ENCODE measurements at regions not wholly inside any gene's neighbourhood (a gene's known extent, or its start where the extent isn't known, plus 50 kb on each side); places are given as distances from the start of the nearest gene placed in this dataset.
"Not testable (repeated sequence)": the region's sequence is repeated elsewhere in the genome, so short reads cannot be mapped to it uniquely, and the experiment has no call there.

DNA sequence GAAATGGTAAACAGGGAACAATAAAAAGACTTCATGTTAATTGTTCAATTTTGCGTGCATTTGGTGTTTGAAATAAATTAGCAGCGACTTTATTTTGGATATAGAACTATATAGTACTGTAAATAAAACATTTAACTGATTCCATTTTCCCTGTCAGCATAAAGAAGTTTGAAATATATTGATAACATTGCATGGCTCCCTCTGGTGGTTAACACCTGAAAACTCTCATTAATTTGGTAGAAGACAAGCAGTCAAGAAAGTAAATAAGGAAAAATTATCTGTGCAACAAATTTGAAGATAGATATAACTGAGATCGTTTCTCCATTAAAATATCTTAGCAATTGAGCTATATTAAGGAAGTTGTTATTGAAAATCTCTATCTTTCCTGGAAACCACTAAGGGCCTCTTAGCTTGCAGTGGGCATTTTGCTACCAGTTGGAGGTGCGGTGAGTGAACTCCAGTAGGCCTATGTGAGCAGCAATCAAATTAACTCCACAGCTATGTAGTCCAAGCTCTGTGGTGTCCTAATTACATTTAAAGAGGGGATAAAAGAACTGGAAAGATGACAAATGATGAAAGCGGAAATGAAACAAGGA lies 435.7 kb upstream of the FKBP1C start:
- Mint-ChIP-seq H3K9me3 (ENCODE audit: unreplicated experiment) (no peaks in the 10 kb centered on the region), H3K36me3 (ENCODE audit: low read depth, unreplicated experiment) (no peaks in the 10 kb centered on the region), H3K4me3 (ENCODE audit: unreplicated experiment) (no peak overlapping the region), H3K27me3 (ENCODE audit: unreplicated experiment) (no peaks in the 10 kb centered on the region), H3K27ac (ENCODE audit: unreplicated experiment) (no peak overlapping the region), H3K4me1 (ENCODE audit: unreplicated experiment) (no peaks in the 10 kb centered on the region)
- DNase-seq (ENCODE audit: low spot score): no peak
- TF ChIP-seq, protein P1, sequence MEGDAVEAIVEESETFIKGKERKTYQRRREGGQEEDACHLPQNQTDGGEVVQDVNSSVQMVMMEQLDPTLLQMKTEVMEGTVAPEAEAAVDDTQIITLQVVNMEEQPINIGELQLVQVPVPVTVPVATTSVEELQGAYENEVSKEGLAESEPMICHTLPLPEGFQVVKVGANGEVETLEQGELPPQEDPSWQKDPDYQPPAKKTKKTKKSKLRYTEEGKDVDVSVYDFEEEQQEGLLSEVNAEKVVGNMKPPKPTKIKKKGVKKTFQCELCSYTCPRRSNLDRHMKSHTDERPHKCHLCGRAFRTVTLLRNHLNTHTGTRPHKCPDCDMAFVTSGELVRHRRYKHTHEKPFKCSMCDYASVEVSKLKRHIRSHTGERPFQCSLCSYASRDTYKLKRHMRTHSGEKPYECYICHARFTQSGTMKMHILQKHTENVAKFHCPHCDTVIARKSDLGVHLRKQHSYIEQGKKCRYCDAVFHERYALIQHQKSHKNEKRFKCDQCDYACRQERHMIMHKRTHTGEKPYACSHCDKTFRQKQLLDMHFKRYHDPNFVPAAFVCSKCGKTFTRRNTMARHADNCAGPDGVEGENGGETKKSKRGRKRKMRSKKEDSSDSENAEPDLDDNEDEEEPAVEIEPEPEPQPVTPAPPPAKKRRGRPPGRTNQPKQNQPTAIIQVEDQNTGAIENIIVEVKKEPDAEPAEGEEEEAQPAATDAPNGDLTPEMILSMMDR (IDR thresholded peaks at IDR 0.05; ENCODE audit: unreplicated experiment): peak; percentile 68

DNA sequence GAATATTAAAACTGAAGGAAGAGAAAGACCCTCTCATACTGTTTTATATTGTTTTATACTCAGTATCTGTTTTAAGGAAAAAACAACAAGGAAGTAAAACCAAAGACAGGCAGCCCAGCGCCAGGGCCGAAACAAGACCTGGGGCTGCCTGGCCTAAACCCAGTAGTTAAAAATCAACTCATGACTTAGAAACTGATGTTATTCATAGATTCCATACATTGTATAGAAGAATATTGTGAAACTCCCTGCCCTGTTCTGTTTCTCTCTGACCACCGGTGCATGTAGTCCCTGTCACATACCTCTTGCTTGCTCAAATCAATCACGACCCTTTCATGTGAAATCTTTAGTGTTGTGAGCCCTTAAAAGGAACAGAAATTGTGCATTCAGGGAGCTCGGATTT lies 445.1 kb upstream of the FKBP1C start:
- not testable (repeated sequence) for H3K9me3 Mint-ChIP-seq (ENCODE audit: unreplicated experiment); H3K4me3 Mint-ChIP-seq (ENCODE audit: unreplicated experiment); H3K27ac Mint-ChIP-seq (ENCODE audit: unreplicated experiment); H3K4me1 Mint-ChIP-seq (ENCODE audit: unreplicated experiment); H3K36me3 Mint-ChIP-seq (ENCODE audit: low read depth, unreplicated experiment); DNase-seq (ENCODE audit: low spot score); H3K27me3 Mint-ChIP-seq (ENCODE audit: unreplicated experiment)

GRCh38 chr6:62764841-62765240 lies 446.4 kb upstream of the FKBP1C start:
- TF ChIP-seq, protein P1 (IDR thresholded peaks at IDR 0.05; ENCODE audit: unreplicated experiment): no peak
- no peak overlapping the region for H3K27ac Mint-ChIP-seq (ENCODE audit: unreplicated experiment)
- H3K4me3 Mint-ChIP-seq (ENCODE audit: unreplicated experiment): no peak overlapping the region
- no peaks in the 10 kb centered on the region for H3K36me3 Mint-ChIP-seq (ENCODE audit: low read depth, unreplicated experiment)
- no peaks in the 10 kb centered on the region for H3K9me3 Mint-ChIP-seq (ENCODE audit: unreplicated experiment)
- H3K27me3 Mint-ChIP-seq (ENCODE audit: unreplicated experiment): no peaks in the 10 kb centered on the region
- no peaks in the 10 kb centered on the region for H3K4me1 Mint-ChIP-seq (ENCODE audit: unreplicated experiment)
- DNase-seq (ENCODE audit: low spot score): no peak

DNA sequence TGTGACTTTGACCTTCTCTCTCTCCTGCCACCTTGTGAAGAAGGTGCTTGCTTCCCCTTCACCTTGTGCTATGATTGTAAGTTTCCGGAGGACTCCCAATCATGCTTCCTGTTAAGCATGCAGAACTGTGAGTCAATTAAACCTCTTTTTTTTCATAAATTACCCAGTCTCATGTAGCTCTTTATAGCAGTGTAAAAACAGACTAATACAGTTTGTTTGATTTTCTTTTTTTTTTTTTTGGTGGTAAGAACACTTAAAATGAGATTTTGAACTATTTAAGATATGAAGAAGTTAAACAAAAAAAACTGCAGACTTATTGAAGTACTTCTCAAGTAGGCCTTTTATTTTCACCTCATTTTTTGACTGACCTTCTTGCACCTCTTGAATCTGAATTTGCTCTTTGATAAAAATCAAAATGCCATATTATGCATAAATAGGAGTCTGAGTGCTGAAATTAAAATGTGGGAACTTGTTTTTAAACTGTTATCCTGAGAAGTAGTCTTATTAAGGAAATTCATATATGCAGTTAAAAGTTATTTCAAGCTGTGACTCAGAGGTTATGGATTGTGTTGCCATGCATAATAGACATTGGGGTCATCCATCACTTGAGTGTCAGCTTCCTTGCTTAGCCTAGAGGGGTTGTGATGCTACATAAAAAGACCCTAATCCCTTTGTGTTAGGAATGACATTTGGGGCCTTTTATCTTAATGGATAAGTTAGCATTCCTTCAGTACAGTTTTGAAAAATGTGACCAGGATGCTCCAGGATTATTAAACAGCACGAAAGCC lies 447.9 kb upstream of the FKBP1C start:
- Mint-ChIP-seq H3K4me1 (ENCODE audit: unreplicated experiment) (no peaks in the 10 kb centered on the region), H3K4me3 (ENCODE audit: unreplicated experiment) (no peak overlapping the region)

DNA sequence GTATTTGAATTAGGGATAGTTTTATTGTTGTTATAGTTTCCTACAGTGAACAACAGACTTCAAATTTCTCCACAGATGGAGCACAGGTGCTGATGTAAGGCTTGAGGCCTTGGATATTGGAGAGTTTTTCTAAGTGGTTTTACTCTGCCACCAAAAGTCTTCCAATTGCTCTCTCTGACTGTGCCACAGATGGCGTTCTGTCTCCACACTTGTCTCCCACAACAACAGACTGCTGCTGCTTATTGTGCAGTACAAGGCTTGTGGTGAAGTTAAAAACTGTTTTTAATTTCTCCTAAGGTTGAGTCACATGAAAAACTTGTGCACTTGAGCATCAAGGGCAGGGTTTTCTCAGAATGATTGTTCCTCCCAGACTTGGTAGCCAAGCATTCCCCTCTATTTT lies 460.9 kb upstream of the KHDRBS2 start:
- H3K4me3 Mint-ChIP-seq (ENCODE audit: unreplicated experiment): no peak overlapping the region
- no peaks in the 10 kb centered on the region for H3K36me3 Mint-ChIP-seq (ENCODE audit: low read depth, unreplicated experiment)
- no peak overlapping the region for H3K27ac Mint-ChIP-seq (ENCODE audit: unreplicated experiment)
- no peaks in the 10 kb centered on the region for H3K9me3 Mint-ChIP-seq (ENCODE audit: unreplicated experiment)
- no peaks in the 10 kb centered on the region for H3K4me1 Mint-ChIP-seq (ENCODE audit: unreplicated experiment)
- DNase-seq (ENCODE audit: low spot score): no peak
- H3K27me3 Mint-ChIP-seq (ENCODE audit: unreplicated experiment): no peaks in the 10 kb centered on the region
- TF ChIP-seq, protein P1 (IDR thresholded peaks at IDR 0.05; ENCODE audit: unreplicated experiment): no peak

More for the DNA sequence above, 447.9 kb upstream of the FKBP1C start:
- DNase-seq (ENCODE audit: low spot score): no peak
- no peaks in the 10 kb centered on the region for H3K27me3 Mint-ChIP-seq (ENCODE audit: unreplicated experiment)
- TF ChIP-seq, protein P1 (IDR thresholded peaks at IDR 0.05; ENCODE audit: unreplicated experiment): no peak
- no peaks in the 10 kb centered on the region for H3K36me3 Mint-ChIP-seq (ENCODE audit: low read depth, unreplicated experiment)
- H3K27ac Mint-ChIP-seq (ENCODE audit: unreplicated experiment): no peak overlapping the region
- H3K9me3 Mint-ChIP-seq (ENCODE audit: unreplicated experiment): no peaks in the 10 kb centered on the region

All from endothelial cell (in vitro differentiated cells).